Effector memory CD8-positive, alpha-beta T cell (primary cell): ENCODE measurements at regions not wholly inside any gene's neighbourhood (a gene's known extent, or its start where the extent isn't known, plus 50 kb on each side); places are given as distances from the start of the nearest gene placed in this dataset.

Source experiments
- ATAC-seq: fragments of 150-1000 bp; cut with Tn5 transposase; replicated peaks from 2 replicates; pipeline ENCODE4 v1.10.0; 2021; ENCODE audit warnings: mild to moderate bottlenecking, moderate library complexity
- DNase-seq, 3 experiments: peaks; one replicate each; pipeline ENCODE4 v3.0.0; 2021
- H3K27ac Mint-ChIP-seq, 2 donors: one replicate each; pipeline ENCODE4 v1.8.0; 2022; ENCODE audit warnings: mild to moderate bottlenecking in 2 of 2, mixed read lengths in 2 of 2, moderate library complexity in 2 of 2
- H3K27me3 Mint-ChIP-seq, 2 donors: one replicate each; pipeline ENCODE4 v1.8.0; 2022; ENCODE audit warnings: mixed read lengths in 2 of 2
- H3K36me3 Mint-ChIP-seq: one replicate; pipeline ENCODE4 v1.8.0; 2022; ENCODE audit warnings: mild to moderate bottlenecking, moderate library complexity, mixed read lengths; ENCODE audit not compliant: insufficient read depth
- H3K4me1 Mint-ChIP-seq, 2 donors: one replicate each; pipeline ENCODE4 v1.8.0; 2022; ENCODE audit warnings: low read depth in 2 of 2, mixed read lengths in 2 of 2
- H3K4me3 Mint-ChIP-seq, 2 donors: one replicate each; pipeline ENCODE4 v1.8.0; 2022; ENCODE audit warnings: mild to moderate bottlenecking in 2 of 2, mixed read lengths in 2 of 2, moderate library complexity in 2 of 2
- H3K9me3 Mint-ChIP-seq, 2 donors: one replicate each; pipeline ENCODE4 v1.8.0; 2022; ENCODE audit warnings: mixed read lengths in 2 of 2

- H3K4me3 Mint-ChIP-seq = no peak overlapping the region
- no peaks in the 10 kb centered on the region for H3K4me1 Mint-ChIP-seq
- ATAC-seq = no peak
- peaks cover 0 to 2% of the 10 kb centered on the region in 2 donors for H3K9me3 Mint-ChIP-seq
- no peaks in the 10 kb centered on the region for H3K27me3 Mint-ChIP-seq
- H3K36me3 Mint-ChIP-seq = peaks cover 3% of the 10 kb centered on the region
- no peak for DNase-seq
- H3K27ac Mint-ChIP-seq = no peak overlapping the region
These were observed 251.9 kb downstream of the FBXO15 start for GRCh38 chr18:73895701-73896100.

- Mint-ChIP-seq H3K9me3 (peaks cover 0 to 2% of the 10 kb centered on the region in 2 donors), H3K36me3 (peaks cover 3% of the 10 kb centered on the region), H3K4me1 (no peaks in the 10 kb centered on the region), H3K27ac (no peak overlapping the region), H3K4me3 (no peak overlapping the region), H3K27me3 (no peaks in the 10 kb centered on the region)
- ATAC-seq (no peak), DNase-seq (no peak)
These were observed 253.8 kb downstream of the FBXO15 start for GRCh38 chr18:73893880-73894279.

GRCh38 chr18:73891572-73892421 is 255.8 kb downstream of the FBXO15 start:
- Mint-ChIP-seq H3K27me3 (no peaks in the 10 kb centered on the region), H3K9me3 (peaks cover 0 to 2% of the 10 kb centered on the region in 2 donors), H3K4me3 (no peak overlapping the region), H3K36me3 (no peaks in the 10 kb centered on the region), H3K27ac (no peak overlapping the region), H3K4me1 (no peaks in the 10 kb centered on the region)
- ATAC-seq = no peak
- no peak for DNase-seq

DNA sequence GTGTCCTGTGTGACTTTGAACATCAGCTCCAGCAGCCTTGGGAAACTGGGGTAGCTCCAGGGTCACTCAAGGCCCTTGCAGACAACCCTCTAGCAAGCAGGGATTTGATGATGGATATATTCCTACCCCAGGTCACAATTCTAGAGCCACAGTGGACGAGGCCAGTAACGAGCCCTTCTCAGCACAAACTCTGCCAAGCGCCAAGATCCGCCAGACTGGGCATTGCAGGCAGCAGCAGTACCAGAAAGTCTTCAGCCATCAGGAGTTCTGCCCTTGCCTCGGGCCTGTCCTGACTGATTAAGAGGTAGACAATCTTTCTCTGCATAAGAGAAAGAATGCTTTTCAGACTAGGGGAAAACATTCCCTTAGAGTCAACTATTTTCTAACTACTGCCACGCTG is 259.1 kb downstream of the FBXO15 start:
- no peak for ATAC-seq
- Mint-ChIP-seq H3K9me3 (peaks cover 0 to 2% of the 10 kb centered on the region in 2 donors), H3K27me3 (no peaks in the 10 kb centered on the region)

GRCh38 chr18:73887801-73888200 is 259.8 kb downstream of the FBXO15 start:
- Mint-ChIP-seq H3K36me3 (no peaks in the 10 kb centered on the region), H3K4me3 (no peak overlapping the region), H3K9me3 (peaks cover 0 to under 1% of the 10 kb centered on the region in 2 donors), H3K27ac (no peak overlapping the region), H3K4me1 (no peaks in the 10 kb centered on the region), H3K27me3 (no peaks in the 10 kb centered on the region)
- no peak for ATAC-seq
- no peak for DNase-seq

More for the DNA sequence above, 259.1 kb downstream of the FBXO15 start:
- Mint-ChIP-seq H3K27ac (no peak overlapping the region), H3K4me1 (no peaks in the 10 kb centered on the region), H3K36me3 (no peaks in the 10 kb centered on the region), H3K4me3 (no peak overlapping the region)
- no peak for DNase-seq

DNA sequence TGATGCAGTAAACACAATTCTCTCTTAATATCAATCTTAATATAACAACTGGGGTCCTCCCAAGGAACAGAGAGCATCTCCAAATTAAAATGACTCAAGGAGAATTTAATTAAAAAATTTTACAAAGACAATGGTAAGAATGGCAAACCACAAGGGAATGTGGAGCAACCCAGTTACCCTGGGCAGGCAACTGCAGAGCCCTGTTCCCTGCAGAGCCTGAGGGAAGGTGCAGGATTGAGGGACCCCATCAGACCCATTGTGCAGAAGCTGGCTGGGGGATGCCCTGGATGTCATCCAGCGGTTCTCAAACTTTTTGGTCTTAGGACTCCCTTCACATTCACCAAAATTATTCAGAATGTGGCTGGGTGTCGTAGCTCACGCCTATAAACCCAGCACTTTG is 262.8 kb downstream of the FBXO15 start:
- Mint-ChIP-seq H3K4me1 (no peaks in the 10 kb centered on the region), H3K27me3 (no peaks in the 10 kb centered on the region), H3K9me3 (no peaks in the 10 kb centered on the region), H3K4me3 (no peak overlapping the region), H3K27ac (no peak overlapping the region), H3K36me3 (no peaks in the 10 kb centered on the region)
- DNase-seq = no peak
- ATAC-seq = no peak

DNA sequence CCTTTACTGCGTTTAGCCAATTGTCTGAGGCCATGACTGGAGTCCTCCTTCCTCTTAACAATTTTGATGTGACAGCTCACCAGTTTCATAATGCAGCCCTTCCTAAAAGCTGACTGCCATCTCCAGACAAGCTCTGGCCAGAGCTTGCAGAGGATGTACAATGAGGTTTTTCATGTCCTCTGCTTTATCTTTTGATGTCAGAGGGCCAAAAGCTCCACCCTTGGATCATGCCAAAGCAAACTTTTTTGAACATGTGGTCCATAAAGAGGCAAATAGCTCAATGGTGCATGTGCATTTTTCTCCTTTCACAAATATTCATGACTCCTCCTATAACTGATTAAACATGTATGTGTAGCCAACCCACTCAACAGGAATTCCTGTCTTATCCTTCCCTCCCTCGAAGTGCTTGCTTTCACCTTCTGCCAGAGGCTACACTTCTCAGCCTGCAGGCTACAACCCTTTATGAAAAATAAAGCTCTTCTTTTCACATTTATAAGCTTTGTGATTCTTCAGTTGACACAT is 266.2 kb downstream of the FBXO15 start:
- Mint-ChIP-seq H3K27ac (no peak overlapping the region), H3K4me1 (no peaks in the 10 kb centered on the region), H3K36me3 (no peaks in the 10 kb centered on the region), H3K9me3 (no peaks in the 10 kb centered on the region), H3K4me3 (no peak overlapping the region), H3K27me3 (no peaks in the 10 kb centered on the region)
- ATAC-seq (no peak), DNase-seq (no peak)

GRCh38 chr18:73880387-73880786 is 267.2 kb downstream of the FBXO15 start:
- DNase-seq (no peak), ATAC-seq (no peak)
- Mint-ChIP-seq H3K4me3 (no peak overlapping the region), H3K27ac (no peak overlapping the region), H3K4me1 (no peaks in the 10 kb centered on the region), H3K27me3 (no peaks in the 10 kb centered on the region), H3K9me3 (no peaks in the 10 kb centered on the region), H3K36me3 (no peaks in the 10 kb centered on the region)

DNA sequence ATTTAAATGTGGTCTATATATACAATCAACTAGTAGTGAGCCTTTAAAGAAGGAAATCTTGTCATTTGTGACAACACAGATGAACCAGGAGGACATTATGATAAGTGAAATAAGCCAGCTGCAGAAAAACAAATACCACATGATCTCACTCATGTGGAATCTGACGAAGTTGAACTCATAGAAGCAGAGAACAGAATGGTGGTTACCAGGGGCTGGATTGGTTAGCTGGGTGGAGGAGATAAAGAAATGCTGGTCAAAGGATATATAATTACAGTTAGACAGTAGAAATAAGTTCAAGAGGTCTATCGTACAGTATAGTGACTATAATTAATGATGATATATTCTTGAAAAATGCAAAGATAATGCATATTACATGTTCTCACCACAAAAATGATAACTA is 267.9 kb downstream of the FBXO15 start:
- DNase-seq (no peak), ATAC-seq (no peak)
- Mint-ChIP-seq H3K4me3 (no peak overlapping the region), H3K27me3 (no peaks in the 10 kb centered on the region), H3K4me1 (no peaks in the 10 kb centered on the region), H3K9me3 (no peaks in the 10 kb centered on the region), H3K36me3 (no peaks in the 10 kb centered on the region), H3K27ac (no peak overlapping the region)

- no peaks in the 10 kb centered on the region for H3K27me3 Mint-ChIP-seq
- no peaks in the 10 kb centered on the region for H3K4me1 Mint-ChIP-seq
- no peak for ATAC-seq
- no peak overlapping the region for H3K4me3 Mint-ChIP-seq
- no peak for DNase-seq
- H3K27ac Mint-ChIP-seq = no peak overlapping the region
- H3K9me3 Mint-ChIP-seq = no peaks in the 10 kb centered on the region
- no peaks in the 10 kb centered on the region for H3K36me3 Mint-ChIP-seq
These were observed 268.3 kb downstream of the FBXO15 start for GRCh38 chr18:73879328-73879727.

- no peak for DNase-seq
- H3K27me3 Mint-ChIP-seq = peaks cover 0 to 6% of the 10 kb centered on the region in 2 donors
- H3K36me3 Mint-ChIP-seq = no peaks in the 10 kb centered on the region
- H3K4me1 Mint-ChIP-seq = no peaks in the 10 kb centered on the region
- ATAC-seq = no peak
- no peak overlapping the region for H3K4me3 Mint-ChIP-seq
- peaks cover 0 to 5% of the 10 kb centered on the region in 2 donors for H3K9me3 Mint-ChIP-seq
- H3K27ac Mint-ChIP-seq = no peak overlapping the region
These were observed 278.5 kb downstream of the FBXO15 start for GRCh38 chr18:73869182-73869581.

DNA sequence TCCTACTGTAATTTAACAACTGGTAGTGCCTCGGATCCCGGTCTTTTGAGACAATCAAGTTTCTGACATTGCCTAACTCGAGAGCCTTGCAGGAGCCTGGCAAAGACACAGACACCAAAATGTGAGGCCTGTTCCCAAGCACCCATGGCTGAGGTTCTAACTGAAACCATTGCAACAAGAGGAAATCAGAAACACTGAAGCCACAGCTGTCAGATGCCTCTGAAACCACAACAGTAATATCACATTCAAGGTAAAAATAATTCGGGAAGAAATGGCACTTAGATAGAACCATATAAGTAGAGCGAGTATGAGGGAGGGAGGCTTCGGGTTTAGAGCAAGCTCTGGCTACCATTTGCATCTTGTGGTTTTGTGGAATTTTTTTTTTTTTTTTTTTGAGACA is 285.9 kb downstream of the FBXO15 start:
- Mint-ChIP-seq H3K4me1 (peaks cover 0 to 3% of the 10 kb centered on the region in 2 donors), H3K36me3 (no peaks in the 10 kb centered on the region), H3K27me3 (peaks cover 6 to 10% of the 10 kb centered on the region in 2 donors), H3K27ac (no peak overlapping the region), H3K4me3 (no peak overlapping the region), H3K9me3 (peaks cover 1 to 8% of the 10 kb centered on the region in 2 donors)
- DNase-seq (no peak), ATAC-seq (no peak)

GRCh38 chr18:73859837-73860397 is 287.7 kb downstream of the FBXO15 start:
- DNase-seq = no peak

More at GRCh38 chr18:73859837-73860397, 287.7 kb downstream of the FBXO15 start:
- ATAC-seq = no peak
- peaks cover 1 to 8% of the 10 kb centered on the region in 2 donors for H3K9me3 Mint-ChIP-seq
- peaks cover 3 to 10% of the 10 kb centered on the region in 2 donors for H3K27me3 Mint-ChIP-seq
- H3K4me3 Mint-ChIP-seq = no peak overlapping the region
- no peak overlapping the region for H3K27ac Mint-ChIP-seq
- H3K4me1 Mint-ChIP-seq = peaks cover 0 to 3% of the 10 kb centered on the region in 2 donors
- H3K36me3 Mint-ChIP-seq = no peaks in the 10 kb centered on the region
